Neural crest cell (in vitro differentiated cells): ENCODE measurements at regions not wholly inside any gene's neighbourhood (a gene's known extent, or its start where the extent isn't known, plus 50 kb on each side); places are given as distances from the start of the nearest gene placed in this dataset.
A peak's percentile ranks its signal among the peaks of the same experiment; 100 is the strongest.

Experiments
- DNase-seq: peaks from one replicate; pipeline ENCODE4 v3.0.0; 2021; ENCODE audit warnings: low read depth, mixed read lengths, low spot score
- H3K27ac Mint-ChIP-seq: one replicate; pipeline ENCODE4 v1.8.0; 2021; ENCODE audit warnings: mild to moderate bottlenecking, mixed read lengths; ENCODE audit not compliant: unreplicated experiment
- H3K27me3 Mint-ChIP-seq: 2 replicates; pipeline ENCODE4 v1.8.0; 2021; ENCODE audit warnings: low read depth, mild to moderate bottlenecking, mixed read lengths
- H3K36me3 Mint-ChIP-seq: 2 replicates; pipeline ENCODE4 v1.8.0; 2021; ENCODE audit warnings: low read depth, mild to moderate bottlenecking, mixed read lengths
- H3K4me1 Mint-ChIP-seq: 2 replicates; pipeline ENCODE4 v1.8.0; 2021; ENCODE audit warnings: mixed read lengths
- H3K4me3 Mint-ChIP-seq: one replicate; pipeline ENCODE4 v1.8.0; 2021; ENCODE audit warnings: mild to moderate bottlenecking, mixed read lengths
- H3K9me3 Mint-ChIP-seq: 2 replicates; pipeline ENCODE4 v1.8.0; 2021; ENCODE audit warnings: mixed read lengths
- CTCF ChIP-seq: fragments of 200-600 bp; sonication (generic); conservative IDR thresholded peaks from 2 replicates; pipeline ENCODE4 v1.5.0; 2021; ENCODE audit warnings: antibody characterized with exemption, mild to moderate bottlenecking

- H3K4me1 Mint-ChIP-seq, result peaks cover 34% of the 10 kb centered on the region
- H3K36me3 Mint-ChIP-seq, result peaks cover 10% of the 10 kb centered on the region
- no peak for DNase-seq
- no peaks in the 10 kb centered on the region for H3K9me3 Mint-ChIP-seq
- H3K4me3 Mint-ChIP-seq, result no peak overlapping the region
- no peak overlapping the region for H3K27ac Mint-ChIP-seq
- no peak for TF ChIP-seq CTCF
- H3K27me3 Mint-ChIP-seq, result no peaks in the 10 kb centered on the region
Measured at GRCh38 chr18:46370898-46371297, 266.7 kb downstream of the HAUS1 start.

- Mint-ChIP-seq H3K4me1 (peaks cover 40% of the 10 kb centered on the region), H3K9me3 (no peaks in the 10 kb centered on the region), H3K36me3 (peaks cover 10% of the 10 kb centered on the region), H3K4me3 (no peak overlapping the region), H3K27me3 (no peaks in the 10 kb centered on the region), H3K27ac (no peak overlapping the region)
- TF ChIP-seq CTCF, result no peak
- DNase-seq, result no peak
Measured at GRCh38 chr18:46372670-46373069, 268.5 kb downstream of the HAUS1 start.

GRCh38 chr18:46373131-46373530 lies 268.9 kb downstream of the HAUS1 start:
- no peaks in the 10 kb centered on the region for H3K27me3 Mint-ChIP-seq
- H3K4me1 Mint-ChIP-seq, result peaks cover 41% of the 10 kb centered on the region
- peak overlapping the region; percentile 81 for H3K27ac Mint-ChIP-seq
- no peak overlapping the region for H3K4me3 Mint-ChIP-seq
- no peak for TF ChIP-seq CTCF
- no peak for DNase-seq
- peaks cover 10% of the 10 kb centered on the region for H3K36me3 Mint-ChIP-seq
- no peaks in the 10 kb centered on the region for H3K9me3 Mint-ChIP-seq

- H3K4me1 Mint-ChIP-seq, result peaks cover 41% of the 10 kb centered on the region
Measured at GRCh38 chr18:46373791-46374190, 269.6 kb downstream of the HAUS1 start.

GRCh38 chr18:46374850-46375249 lies 270.7 kb downstream of the HAUS1 start:
- Mint-ChIP-seq H3K27ac (no peak overlapping the region), H3K36me3 (peaks cover 10% of the 10 kb centered on the region), H3K4me3 (no peak overlapping the region), H3K4me1 (peaks cover 41% of the 10 kb centered on the region), H3K9me3 (no peaks in the 10 kb centered on the region), H3K27me3 (no peaks in the 10 kb centered on the region)
- no peak for DNase-seq
- TF ChIP-seq CTCF, result no peak

More at GRCh38 chr18:46373791-46374190, 269.6 kb downstream of the HAUS1 start:
- no peak overlapping the region for H3K4me3 Mint-ChIP-seq
- no peaks in the 10 kb centered on the region for H3K9me3 Mint-ChIP-seq
- DNase-seq, result no peak
- no peaks in the 10 kb centered on the region for H3K27me3 Mint-ChIP-seq
- TF ChIP-seq CTCF, result no peak
- peaks cover 10% of the 10 kb centered on the region for H3K36me3 Mint-ChIP-seq
- no peak overlapping the region for H3K27ac Mint-ChIP-seq

GRCh38 chr18:46377557-46377956 lies 273.4 kb downstream of the HAUS1 start:
- Mint-ChIP-seq H3K36me3 (no peaks in the 10 kb centered on the region), H3K27ac (no peak overlapping the region), H3K27me3 (no peaks in the 10 kb centered on the region), H3K9me3 (no peaks in the 10 kb centered on the region), H3K4me1 (peaks cover 26% of the 10 kb centered on the region), H3K4me3 (no peak overlapping the region)
- TF ChIP-seq CTCF, result no peak
- DNase-seq, result no peak
